GM19452 (cell line): ENCODE measurements at regions not wholly inside any gene's neighbourhood (a gene's known extent, or its start where the extent isn't known, plus 50 kb on each side); places are given as distances from the start of the nearest gene placed in this dataset.

Source experiments
- ATAC-seq: cut with Tn5 transposase; IDR thresholded peaks from one replicate; pipeline ENCODE4 v1.9.1; 2021; ENCODE audit not compliant: unreplicated experiment

- ATAC-seq, result no peak
Observed at GRCh38 chrX:43005561-43005960, 227.6 kb upstream of the PPP1R2C start.

DNA sequence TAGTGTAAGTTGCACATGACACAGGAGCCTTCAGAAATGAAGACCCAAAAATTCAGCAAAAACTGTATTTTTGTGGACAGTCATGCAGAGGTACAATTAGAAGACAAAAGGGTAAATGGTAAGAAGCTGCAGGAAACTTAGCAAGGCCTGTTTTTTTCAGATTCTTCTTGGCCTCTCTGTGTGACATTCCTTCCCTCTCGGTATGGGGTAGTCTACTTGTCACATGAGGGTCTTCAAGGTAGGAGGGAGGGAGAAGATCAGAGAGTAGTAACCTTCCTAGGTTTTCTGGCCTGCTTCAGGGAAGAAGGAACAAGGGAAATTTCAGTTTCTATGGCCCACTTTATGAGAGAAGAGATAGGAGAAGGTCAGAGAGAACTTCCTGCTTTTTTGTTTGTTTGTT is 230.4 kb upstream of the PPP1R2C start:
- no peak for ATAC-seq

DNA sequence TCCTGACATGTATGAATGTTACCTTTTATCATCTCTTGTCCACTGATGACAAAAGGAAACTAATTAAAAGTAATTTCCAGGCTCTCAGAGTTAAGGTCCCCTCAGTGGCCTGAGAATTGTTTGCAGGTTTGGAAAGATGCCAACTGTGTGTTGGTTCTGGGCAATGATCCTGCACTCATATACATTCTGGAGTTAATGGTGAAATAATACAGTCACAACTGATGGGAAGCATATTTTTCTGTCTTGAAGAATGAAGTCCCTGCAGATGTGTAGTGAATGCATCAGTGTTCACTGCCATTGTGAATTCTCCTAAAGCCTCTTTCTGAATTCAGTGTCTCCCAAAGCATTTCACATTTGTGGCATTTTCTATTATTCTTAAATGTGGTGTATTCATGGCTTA is 238.1 kb upstream of the PPP1R2C start:
- ATAC-seq, result no peak

DNA sequence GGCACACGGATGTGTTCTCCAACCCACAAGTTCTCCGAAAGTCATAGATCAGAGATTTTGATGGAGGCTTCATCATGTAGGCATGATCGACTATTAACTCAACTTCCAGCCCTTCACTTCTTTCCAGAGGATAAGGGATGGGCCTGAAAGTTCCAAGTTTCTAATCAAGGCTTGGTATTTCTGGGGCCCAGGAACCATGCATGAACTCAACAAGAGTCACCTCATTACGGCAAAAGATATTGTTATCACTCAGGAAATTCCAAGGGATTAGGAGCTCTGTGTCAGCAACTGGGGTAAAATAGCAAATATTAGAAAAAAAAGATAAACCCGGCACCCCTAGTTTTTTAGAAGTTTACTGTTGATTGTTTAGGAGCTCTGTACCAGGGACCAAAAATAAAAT is 240.1 kb upstream of the PPP1R2C start:
- no peak for ATAC-seq

- no peak for ATAC-seq
Observed at GRCh38 chrX:43019021-43019420, 241.1 kb upstream of the PPP1R2C start.

DNA sequence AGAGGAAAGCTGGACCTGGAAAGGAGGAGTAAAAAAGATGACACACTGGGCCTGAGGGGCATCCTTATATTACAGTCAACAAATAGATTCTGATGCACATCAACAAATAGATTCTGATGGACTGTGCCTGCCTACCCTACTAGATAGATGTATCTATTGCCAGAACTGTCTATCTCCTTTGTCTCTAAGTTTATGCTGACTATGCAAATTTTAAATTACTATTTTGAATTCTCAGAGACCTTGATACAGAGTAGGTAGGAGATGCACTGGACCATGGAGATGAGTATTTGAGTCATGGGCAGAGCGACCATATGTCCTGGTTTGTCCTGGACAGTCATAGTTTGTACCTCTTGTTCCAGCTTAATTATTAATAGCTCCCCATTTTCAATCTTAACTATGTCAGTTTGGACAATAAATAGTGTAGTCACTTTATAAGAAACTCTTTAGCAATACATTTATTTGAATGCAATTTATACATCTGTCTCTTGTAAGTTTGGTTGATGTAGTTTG is 247.9 kb upstream of the PPP1R2C start:
- no peak for ATAC-seq

- no peak for ATAC-seq
Observed at GRCh38 chrX:43064096-43064495, 286.1 kb upstream of the PPP1R2C start.

- ATAC-seq, result no peak
Observed at GRCh38 chrX:43065978-43066377, 288.0 kb upstream of the PPP1R2C start.

GRCh38 chrX:43068639-43069038 is 290.7 kb upstream of the PPP1R2C start:
- ATAC-seq, result no peak

DNA sequence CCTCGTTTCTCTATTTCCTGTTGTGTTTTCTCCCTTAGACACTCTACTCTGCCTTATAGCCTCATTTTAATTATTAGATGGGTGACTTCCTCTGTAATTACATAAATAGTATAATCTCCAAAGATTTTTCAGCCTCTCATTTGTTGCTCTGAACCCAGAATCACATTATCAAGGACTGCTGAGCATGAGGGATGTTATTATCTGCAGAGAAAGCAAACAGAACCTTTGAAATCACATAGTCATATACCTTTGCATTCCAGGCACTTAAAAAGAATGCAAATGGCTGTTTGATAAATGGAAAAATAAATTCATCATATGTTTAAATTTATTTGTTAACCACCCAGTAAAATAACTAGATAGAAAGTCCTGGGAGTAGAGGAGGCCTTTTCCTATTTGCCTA is 305.1 kb upstream of the PPP1R2C start:
- ATAC-seq, result no peak

DNA sequence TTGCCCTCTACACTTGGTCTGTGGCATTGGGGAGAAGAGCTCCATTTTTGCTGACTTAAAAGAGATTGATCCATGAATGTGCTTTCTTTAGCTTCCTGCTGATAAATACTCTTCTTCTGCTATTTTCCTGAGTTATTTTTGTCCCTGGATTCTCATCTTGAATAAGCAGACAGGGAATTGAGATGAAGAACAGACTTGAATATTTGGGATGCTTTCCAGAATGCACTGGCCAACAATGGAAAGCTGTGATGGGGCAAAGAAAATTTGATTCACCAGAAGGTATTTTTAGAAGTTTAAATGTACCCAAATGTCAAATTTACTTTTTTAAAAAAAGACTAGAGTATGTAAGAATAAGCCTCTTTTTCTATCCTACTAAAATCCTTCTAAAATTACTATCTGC is 309.9 kb upstream of the PPP1R2C start:
- no peak for ATAC-seq

- no peak for ATAC-seq
Observed at GRCh38 chrX:43096830-43097229, 318.9 kb upstream of the PPP1R2C start.

GRCh38 chrX:43106009-43106408 is 328.0 kb upstream of the PPP1R2C start:
- no peak for ATAC-seq

- no peak for ATAC-seq
Observed at GRCh38 chrX:43108828-43109227, 330.9 kb upstream of the PPP1R2C start.

DNA sequence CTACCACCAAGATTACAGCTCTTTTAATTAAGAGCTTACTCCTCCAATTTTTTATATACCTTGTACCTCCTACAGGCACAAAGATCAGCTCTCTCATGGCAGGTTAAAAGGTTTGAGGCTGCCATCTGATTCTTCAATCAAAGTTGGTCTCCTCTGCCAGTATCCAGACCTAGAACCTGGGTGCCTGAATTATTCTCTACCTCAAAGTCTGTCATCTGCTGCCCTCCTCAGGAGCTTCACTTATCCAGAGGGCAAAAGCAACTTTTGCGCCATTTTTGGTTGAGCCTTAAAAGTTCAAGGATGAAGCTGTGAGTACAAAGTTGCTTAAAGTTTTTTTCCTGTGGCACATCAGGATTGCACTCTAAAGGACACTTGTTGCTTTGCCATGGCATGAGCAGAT is 343.7 kb upstream of the PPP1R2C start:
- no peak for ATAC-seq

DNA sequence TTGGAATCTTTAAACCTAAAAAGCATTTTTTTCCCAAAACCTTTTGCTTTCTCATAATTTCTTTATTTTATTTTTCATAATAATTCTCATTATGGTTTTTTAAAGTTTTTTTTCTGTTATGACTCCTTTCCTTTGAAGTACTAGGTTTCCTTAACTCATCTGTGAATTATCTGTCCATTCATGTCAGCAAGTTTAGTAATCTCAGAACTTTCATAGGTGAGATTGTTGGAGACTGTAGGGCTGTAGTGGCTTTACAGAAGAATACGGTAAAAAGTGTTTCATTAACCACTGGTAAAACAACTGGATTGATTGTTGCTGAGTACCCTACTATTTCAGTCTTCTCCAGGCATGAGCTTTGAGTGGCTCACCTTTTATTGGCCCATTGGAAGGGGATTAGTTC is 361.7 kb upstream of the PPP1R2C start:
- ATAC-seq, result no peak

GRCh38 chrX:43140582-43140981 is 362.6 kb upstream of the PPP1R2C start:
- ATAC-seq, result no peak

GRCh38 chrX:43141885-43142284 is 363.9 kb upstream of the PPP1R2C start:
- ATAC-seq, result no peak

DNA sequence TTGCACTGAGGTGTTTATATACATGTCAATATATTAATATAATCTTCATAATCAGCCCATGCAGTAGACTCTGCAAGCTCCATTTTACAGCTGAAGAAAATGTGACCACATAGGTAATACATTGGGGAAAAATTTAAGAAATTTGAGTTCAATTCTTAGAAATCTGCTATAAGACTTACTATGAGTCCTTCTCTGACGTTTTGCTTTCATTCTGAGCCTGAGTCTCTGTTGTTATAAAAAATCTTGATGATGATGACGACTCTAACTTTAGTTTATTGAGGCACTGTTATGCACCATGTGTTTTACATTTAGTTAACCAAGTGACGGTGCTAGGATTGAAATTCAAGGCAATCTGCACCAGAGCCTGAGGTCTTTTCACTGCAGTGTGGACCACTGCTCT is 370.3 kb upstream of the PPP1R2C start:
- no peak for ATAC-seq

DNA sequence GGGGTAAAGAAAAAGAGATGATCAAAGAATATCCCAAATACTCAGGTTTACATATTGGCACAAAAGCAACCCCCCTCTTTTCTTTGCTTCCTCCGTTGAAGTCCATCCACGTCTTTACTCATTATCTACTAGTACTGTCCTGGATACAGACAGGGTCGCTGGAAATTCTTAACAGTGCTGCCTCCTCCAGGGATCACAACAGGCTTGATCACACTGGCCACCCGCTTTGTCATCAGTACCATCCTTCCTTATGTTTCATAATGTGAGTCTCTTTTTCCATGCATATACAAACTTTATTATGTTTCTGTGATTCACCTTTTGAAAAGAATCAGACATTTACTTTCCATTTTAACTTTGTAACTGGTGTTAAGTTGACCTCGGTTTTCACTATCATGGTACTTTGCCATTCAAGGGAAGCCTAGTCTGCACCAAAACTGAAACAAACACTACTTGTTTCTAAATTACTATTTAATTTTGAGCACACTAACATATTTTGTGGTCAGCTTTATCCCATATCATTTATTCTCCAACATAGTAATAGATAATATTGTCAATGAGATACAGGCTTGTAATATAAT is 387.5 kb upstream of the PPP1R2C start:
- ATAC-seq, result no peak

DNA sequence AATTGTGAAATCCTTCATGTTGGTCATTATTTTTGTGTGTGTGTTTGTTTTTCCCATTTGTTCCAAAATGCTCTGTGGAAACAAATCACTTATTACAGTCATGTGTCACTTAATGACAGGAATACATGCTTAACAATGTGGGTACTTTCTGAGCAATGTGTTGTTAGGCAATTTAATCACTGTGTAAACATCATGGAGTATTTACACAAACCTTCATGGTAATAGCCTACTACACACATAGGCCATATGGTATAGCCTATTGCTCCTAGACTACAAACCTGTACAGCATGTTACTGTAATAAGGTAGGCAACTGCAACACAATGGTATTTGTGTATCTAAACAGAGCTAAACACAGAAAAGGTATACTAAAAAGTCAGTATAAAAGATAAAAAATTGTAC is 388.9 kb upstream of the PPP1R2C start:
- no peak for ATAC-seq

- ATAC-seq, result no peak
Observed at GRCh38 chrX:43175434-43175833, 397.5 kb upstream of the PPP1R2C start.

DNA sequence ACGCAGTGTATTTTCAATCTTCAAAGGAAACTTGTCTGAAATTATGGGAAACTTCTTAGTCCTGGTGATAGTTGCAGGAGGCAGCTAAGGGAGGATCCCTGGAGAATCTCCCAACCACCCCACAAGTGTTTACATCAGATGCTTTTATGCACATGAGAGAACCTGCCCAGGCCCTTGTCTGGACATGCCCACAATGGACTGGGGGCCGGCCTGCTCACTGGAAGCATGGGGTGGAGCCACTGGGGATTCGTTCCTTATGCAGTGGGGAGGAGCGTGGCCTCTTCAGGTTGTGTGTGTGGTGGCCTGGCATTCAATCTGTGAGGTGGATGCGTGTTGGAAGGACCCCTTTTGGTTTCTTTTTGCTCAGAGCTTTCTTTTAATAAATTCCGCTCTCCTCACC is 398.7 kb upstream of the PPP1R2C start:
- ATAC-seq, result no peak

- no peak for ATAC-seq
Observed at GRCh38 chrX:43188296-43188695, 410.3 kb upstream of the PPP1R2C start.
